CD4-positive, alpha-beta T cell treated with Interleukin-15 for 4 hours (primary cell): ENCODE measurements at regions not wholly inside any gene's neighbourhood (a gene's known extent, or its start where the extent isn't known, plus 50 kb on each side); places are given as distances from the start of the nearest gene placed in this dataset.
"Not testable (repeated sequence)": the region's sequence is repeated elsewhere in the genome, so short reads cannot be mapped to it uniquely, and the experiment has no call there.

Source experiments
- DNase-seq: peaks from one replicate; pipeline ENCODE4 v3.0.0-alpha.2; 2020; ENCODE audit warnings: low spot score

GRCh38 chr12:46572644-46573346, 200.2 kb upstream of the SLC38A2 start:
- DNase-seq = no peak

- no peak for DNase-seq
Measured at GRCh38 chr12:46571608-46572007, 199.0 kb upstream of the SLC38A2 start.

GRCh38 chr12:46569826-46570439, 197.4 kb upstream of the SLC38A2 start:
- DNase-seq = no peak

- no peak for DNase-seq
Measured at GRCh38 chr12:46567667-46568066, 195.1 kb upstream of the SLC38A2 start.

GRCh38 chr12:46562625-46563225, 190.2 kb upstream of the SLC38A2 start:
- no peak for DNase-seq

GRCh38 chr12:46561769-46562624, 189.4 kb upstream of the SLC38A2 start:
- DNase-seq = not testable (repeated sequence)

- DNase-seq = no peak
Measured at GRCh38 chr12:46560874-46561273, 188.3 kb upstream of the SLC38A2 start.

GRCh38 chr12:46560089-46560488, 187.5 kb upstream of the SLC38A2 start:
- no peak for DNase-seq

- no peak for DNase-seq
Measured at GRCh38 chr12:46559311-46559710, 186.7 kb upstream of the SLC38A2 start.

GRCh38 chr12:46558677-46559076, 186.1 kb upstream of the SLC38A2 start:
- DNase-seq = no peak

- no peak for DNase-seq
Measured at GRCh38 chr12:46557539-46558373, 185.2 kb upstream of the SLC38A2 start.

- no peak for DNase-seq
Measured at GRCh38 chr12:46556819-46557524, 184.4 kb upstream of the SLC38A2 start.

- DNase-seq = no peak
Measured at GRCh38 chr12:46556105-46556559, 183.6 kb upstream of the SLC38A2 start.

GRCh38 chr12:46555406-46555852, 182.9 kb upstream of the SLC38A2 start:
- no peak for DNase-seq

- no peak for DNase-seq
Measured at GRCh38 chr12:46554460-46554859, 181.9 kb upstream of the SLC38A2 start.

- no peak for DNase-seq
Measured at GRCh38 chr12:46553911-46554310, 181.3 kb upstream of the SLC38A2 start.

GRCh38 chr12:46553266-46553665, 180.7 kb upstream of the SLC38A2 start:
- no peak for DNase-seq

- DNase-seq = no peak
Measured at GRCh38 chr12:46550266-46550879, 177.8 kb upstream of the SLC38A2 start.

GRCh38 chr12:46549527-46550265, 177.1 kb upstream of the SLC38A2 start:
- no peak for DNase-seq
